A172 (cell line): ENCODE measurements at regions not wholly inside any gene's neighbourhood (a gene's known extent, or its start where the extent isn't known, plus 50 kb on each side); places are given as distances from the start of the nearest gene placed in this dataset.

Source experiments
- DNase-seq: peaks from one replicate; pipeline ENCODE4 v3.0.0-alpha.2; 2015; ENCODE audit warnings: low spot score

DNA sequence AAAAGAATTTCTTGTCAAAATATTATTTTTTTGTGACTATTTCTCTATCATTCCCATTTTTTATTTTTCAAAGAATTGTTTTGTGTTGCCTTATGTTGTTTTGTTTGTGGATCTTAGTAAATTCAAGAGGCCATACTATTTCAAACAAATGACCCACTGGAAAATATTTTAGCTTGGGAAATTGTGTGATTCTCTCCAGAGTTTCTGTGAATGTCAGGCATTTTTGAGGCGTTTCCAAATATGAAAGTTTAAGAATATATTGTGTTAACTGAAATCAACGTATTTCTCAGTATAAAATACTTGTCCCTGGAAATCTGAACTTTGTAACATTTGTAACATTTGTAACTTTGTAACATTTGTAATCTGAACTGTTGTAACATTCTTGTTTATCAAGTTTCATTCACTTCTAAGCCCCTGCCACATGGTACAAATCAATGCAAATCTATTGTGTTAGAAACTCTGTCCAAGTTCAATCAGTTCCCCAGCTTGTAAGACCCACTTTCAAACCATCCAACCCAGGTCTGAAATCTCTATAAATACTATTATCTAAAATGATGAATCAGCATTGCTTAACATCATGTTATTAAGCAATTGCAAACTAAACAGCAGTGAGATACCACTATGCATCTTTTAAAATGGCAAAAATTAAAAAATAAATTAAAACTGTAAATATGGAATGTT lies 465.4 kb upstream of the GRID2 start:
- DNase-seq: no peak

DNA sequence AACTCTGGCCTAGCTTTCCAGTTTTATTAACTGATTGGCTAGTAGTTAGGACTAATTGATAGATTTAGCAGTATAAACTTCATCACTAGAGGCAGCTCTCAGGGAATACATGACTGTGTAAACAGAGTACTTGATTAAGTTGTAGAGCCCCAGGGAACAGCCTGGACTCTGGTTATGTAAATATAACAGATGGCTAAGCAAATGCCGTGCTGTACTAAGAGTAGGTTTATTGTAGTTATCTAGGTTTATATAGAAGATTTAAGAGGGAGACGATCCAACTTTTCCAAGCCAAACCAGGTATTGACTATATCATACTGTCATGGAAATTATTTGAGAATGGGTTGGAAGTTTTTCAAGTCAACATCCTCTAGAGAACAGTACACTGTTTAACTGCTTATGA lies 463.4 kb upstream of the GRID2 start:
- no peak for DNase-seq

DNA sequence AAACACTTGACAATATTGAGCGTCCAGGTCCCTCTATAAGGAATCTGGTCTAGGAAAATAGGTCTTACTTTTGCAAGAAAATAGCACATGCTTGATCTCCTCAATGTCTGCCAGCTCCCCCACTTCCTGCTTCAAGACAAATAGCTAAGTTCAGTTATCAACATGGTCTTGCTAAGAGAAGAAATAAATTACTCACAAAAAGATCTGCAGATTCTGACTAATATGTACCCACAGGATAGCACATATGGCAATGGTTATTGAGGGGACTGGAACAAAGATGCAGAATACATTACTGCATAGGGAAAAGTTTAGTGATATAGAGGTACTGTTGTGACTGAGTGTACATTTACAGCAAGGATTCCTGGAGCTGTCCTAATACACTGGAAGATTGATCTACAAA lies 457.5 kb upstream of the GRID2 start:
- DNase-seq: no peak

DNA sequence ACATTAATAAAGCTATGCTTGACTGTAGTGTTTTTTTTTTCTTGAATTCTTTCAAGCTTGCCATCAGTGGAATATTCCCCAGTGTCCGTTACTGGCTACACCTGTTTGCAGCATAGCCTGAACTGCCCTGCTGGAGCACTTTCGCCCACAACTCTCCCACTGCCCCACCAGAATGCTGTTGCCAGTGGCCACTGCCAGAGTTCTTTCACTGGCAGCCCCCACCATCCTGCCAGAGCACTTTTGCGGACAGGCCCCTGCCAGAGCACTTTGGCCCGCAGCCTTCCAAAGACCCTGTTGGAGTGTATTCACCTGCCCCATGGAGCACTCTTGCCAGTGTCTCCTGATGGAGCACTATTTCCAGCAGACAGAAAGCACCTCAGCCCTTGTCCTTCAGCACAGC lies 452.3 kb upstream of the GRID2 start:
- DNase-seq: no peak

DNA sequence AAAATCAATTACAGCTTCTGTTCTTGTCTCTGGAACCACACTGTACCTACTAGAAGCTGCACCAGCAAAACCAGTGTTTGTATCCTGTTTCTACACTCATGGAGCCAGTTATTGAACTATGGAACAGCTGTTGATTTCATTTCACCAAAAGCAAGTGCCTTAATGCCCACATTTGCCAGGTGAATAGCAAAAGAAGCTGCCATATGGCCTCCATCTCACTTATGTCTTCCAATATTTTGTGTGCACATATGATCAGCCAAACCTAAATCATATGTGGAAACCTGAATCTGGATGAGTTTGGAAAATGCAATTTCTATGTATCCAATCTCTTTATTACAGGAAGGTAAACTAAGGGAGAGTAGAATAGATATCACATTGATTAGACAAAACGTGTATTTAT lies 415.8 kb upstream of the GRID2 start:
- no peak for DNase-seq

DNA sequence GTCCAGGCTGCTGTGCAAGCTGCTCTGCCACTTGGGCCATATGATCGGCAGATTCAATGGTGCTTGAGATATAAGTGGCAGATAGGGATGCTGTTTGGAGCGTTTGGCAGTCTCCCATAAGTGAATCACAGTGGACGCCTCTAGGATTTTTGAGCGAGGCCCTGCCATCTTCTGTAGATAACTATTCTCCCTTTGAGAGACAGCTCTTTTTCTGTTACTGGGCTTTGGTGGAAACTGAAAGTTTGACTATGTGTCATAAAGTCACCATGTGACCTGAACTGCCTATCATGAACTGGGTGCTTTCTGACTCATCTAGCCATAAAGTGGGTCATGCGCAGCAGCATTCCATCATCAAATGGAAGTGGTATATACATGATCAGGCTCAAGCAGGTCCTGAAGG lies 412.5 kb upstream of the GRID2 start:
- peak; percentile 36 for DNase-seq

DNA sequence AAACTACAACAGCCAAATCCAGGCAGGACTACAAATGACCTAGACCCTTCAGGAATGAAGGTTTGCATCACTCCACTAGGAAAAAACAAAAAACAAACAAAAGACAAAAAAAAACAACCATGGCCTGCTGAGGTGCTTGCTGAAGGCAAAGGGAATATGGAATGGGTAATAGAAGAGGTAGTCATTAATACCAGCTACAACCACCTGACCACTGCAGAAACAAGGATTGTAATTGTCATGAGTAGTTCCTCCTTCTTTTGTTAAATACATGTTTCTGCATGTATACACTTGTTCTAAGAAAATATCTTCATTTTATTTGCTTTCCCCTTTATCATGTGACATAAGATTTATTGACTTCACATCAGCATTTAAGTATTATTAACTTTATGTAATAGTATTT lies 409.8 kb upstream of the GRID2 start:
- DNase-seq: no peak

DNA sequence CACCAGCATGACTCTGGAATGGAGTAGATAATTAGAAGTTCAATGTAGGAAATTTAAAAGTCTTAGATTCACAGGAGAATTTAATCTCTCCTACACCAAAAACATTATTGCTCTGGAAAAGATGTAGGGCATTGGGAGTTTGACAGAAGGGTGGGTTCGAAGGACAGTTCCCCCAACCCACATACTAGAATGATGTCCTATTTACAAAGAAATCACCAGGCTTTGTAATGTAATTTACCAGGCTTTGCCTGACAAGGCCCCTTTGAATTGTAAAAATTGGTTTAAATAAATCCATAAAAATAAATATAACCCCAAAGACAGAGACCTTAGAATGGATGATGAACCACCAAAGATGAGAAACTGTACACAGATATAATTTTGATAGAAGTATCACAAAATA lies 399.2 kb upstream of the GRID2 start:
- DNase-seq: no peak

DNA sequence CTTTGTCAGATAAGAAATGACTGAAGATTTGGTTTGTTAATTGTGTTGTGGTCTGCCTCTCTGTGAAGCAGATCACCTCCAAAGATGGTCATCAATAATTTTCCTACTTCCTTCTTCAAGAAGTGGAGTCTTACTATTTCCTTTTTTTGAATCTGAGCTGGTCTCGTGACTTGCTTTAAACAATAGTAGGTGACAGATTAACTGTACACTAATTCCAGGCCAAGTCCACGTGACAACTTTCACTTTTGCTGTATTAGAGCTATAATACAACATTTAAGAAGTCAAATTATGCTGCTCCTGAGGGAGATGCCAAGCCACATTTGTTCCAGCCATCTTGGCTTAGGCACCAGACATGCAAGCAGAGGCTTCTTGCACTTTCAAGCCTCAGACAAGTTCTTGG lies 393.8 kb upstream of the GRID2 start:
- DNase-seq: no peak

DNA sequence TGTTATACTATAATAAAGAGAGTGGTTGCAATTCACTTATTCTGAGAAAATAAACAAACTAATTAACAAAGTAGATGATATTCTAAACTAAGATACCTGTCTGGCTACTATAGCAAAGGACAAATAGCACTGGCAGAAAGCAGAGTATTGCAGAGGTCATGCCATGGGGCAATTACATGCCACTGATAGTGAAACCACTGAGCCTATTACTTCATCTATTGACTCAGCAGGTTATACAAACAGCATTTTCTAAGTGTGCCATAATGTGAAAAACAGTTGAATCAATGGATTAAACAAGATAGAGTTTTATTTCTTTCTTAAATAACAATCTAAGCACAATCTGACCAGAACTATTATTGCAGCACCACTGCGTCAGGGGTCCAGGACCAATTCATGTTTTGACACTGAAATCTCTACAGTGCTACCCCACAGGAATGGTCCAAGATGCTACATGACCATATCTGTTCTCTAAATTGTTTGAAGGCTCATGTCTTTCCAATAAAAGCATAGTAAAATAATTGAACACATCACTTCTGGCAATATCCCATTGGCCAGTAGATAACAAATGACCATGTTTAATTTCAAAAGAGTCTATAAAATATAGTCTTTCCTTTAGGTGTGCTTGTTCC lies 389.5 kb upstream of the GRID2 start:
- DNase-seq: no peak

DNA sequence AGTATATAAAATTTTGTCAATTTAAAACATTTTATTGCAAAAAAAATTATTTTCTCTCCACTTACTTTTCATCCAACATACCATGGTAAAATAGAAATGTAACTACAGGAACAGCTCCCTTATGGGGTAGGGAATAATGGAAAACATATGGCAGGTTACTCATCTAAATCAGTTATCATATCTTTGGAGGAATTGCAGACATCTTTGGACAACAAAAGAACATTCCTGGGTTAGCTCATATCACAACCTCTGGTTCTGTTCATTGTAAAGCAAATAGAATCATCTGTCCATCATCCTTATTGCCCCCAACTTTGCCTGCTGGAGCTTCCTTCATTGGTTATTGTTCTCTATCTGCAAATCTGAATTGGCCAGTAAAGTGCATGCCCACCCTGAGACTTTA lies 387.5 kb upstream of the GRID2 start:
- no peak for DNase-seq

DNA sequence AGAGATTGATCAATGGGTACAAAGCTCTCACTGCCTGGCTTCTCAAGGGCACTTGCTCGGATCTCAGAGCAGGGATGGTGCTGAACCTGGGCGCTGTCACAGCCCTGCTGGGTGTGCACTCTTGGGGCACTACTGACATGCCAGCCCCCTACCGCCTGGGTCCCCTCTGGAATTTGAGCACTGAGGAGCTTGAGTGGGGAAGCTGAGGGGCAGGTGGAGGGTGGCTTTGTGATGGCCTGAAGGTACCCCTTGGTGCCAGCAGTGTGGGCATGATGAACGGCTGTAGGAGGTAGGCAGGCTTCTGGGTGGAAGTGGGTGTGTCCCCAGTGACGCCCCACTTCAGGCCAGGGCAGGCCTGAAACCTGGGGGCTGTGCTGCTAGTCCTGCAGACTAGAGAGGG lies 379.1 kb upstream of the GRID2 start:
- no peak for DNase-seq

DNA sequence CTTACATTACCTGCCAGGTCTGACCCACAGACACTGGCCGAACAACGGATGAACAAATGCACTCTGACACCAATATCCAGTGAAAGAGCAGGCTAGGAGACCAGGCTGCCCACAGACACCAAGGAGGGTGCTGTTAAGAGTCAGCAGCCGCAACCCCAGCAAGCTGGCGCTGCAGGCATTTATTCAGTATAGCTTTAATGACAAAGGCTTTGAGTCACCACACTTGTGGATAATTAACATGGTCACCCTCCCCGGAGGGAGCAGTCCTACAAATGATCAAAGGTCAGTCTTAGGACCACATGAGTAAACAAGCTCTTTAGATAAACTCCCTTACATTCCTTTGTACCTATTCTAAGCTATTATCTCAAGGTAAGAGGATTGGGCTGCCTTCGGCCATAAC lies 368.5 kb upstream of the GRID2 start:
- no peak for DNase-seq

DNA sequence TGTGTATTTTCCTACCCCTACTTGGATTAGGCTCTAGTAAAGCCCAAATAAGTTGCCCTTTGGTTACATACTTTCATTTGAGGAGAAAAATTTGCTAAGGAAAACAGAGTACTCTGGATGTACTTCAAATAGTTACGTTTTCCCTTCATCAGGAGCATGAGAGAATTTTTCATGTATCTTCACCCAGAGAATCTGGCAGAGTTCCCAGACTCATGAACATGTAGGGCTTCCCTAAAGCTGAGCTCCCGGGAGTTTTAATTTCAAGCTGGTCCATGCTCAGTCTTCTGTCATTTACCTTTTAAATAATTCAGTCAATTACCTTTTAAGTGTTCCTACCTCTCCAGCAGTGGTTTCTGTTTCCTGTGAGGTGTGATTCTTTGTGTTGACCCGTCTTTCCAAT lies 367.5 kb upstream of the GRID2 start:
- DNase-seq: no peak

DNA sequence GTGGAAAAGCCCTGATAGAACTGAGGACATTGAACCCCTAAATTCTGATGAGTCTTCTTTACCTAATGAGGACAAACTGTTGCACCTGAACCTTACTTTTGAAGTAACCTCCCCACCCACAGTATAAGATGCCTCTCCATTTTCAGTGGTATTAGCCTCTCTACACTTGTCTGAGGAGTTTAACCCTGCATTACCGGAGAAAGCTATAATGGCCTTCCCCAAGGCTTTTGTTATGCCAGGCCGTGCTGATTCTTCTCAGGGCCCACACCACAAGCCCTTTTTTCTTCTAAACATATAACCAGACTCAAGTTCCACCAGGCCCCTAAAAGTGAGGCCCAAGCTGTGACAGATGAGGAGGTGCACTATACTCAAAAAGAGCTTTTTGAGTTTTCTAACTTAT lies 345.8 kb upstream of the GRID2 start:
- DNase-seq: no peak

DNA sequence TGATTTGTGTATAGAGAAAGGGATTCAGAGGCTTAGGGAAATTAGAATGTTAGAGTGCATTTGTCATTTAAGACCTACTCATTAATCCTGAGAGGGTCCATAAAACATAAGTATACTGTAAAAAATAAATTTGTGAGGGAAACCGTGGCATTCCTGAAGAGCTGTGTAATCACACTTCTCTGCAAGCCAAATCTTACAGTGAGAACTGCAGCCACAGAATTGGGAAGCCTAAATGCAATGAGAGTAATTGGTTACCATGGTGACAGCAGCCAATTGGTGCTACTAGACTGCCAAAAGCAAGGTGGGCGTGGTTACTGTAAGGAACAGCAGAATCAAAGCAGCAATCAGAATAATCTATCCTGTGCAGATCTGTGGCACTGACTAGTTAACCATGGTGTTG lies 345.2 kb upstream of the GRID2 start:
- DNase-seq: peak; percentile 8

DNA sequence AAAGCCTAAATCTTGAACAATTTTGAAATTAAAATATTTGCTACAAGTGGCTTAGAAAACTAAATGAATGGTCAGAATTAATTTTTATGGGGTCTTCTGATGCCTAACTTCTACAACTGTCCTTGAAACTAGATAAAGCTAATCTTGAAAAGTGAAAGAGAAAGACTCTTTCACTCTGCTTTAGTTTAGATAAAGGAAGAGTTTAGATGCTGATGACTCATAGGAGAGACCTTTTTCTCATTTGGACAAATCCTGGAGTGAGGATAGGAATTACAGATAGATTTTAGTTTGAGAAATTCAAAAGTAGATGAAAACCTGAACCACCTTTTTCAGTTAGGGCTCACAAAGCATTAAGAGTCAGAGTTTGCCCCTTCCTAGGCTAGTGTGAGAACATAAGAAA lies 342.3 kb upstream of the GRID2 start:
- DNase-seq: peak; percentile 14

DNA sequence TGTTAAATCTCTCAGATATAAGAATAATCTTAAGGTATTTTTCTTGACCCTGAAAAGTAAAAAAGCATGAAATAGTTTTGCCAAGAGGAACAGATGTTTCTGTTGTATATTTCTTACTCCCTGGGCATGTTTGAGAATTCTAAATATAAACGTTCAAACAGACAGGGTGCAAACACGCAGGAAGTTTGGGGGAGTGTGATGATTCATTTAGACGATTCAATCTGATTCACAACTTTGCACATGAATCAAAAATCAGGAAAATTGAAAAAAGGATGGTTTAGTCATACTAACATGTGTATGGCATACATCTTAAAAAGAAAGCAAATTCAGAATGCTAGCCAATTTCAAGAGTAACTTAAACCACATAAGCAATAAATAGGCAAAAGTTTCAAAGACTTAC lies 340.3 kb upstream of the GRID2 start:
- DNase-seq: peak; percentile 47

DNA sequence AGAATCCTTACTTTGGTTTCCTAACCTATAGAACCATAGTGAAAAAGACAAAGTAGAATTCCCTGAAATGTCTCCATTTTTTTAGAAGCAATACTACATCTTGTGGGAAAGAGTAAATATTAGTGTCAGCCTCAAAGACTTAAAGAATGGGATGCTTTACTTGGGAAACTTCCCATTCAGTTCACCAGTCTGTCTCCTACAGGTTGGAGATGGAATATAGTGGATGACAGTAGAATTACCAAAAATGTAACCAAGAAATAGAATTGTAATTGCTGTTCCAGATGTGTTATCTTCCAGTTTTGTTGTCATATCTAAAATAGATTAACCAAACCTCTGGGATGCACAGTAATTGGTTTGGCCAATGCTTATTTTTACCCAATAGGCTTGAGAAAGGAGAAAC lies 338.6 kb upstream of the GRID2 start:
- no peak for DNase-seq

DNA sequence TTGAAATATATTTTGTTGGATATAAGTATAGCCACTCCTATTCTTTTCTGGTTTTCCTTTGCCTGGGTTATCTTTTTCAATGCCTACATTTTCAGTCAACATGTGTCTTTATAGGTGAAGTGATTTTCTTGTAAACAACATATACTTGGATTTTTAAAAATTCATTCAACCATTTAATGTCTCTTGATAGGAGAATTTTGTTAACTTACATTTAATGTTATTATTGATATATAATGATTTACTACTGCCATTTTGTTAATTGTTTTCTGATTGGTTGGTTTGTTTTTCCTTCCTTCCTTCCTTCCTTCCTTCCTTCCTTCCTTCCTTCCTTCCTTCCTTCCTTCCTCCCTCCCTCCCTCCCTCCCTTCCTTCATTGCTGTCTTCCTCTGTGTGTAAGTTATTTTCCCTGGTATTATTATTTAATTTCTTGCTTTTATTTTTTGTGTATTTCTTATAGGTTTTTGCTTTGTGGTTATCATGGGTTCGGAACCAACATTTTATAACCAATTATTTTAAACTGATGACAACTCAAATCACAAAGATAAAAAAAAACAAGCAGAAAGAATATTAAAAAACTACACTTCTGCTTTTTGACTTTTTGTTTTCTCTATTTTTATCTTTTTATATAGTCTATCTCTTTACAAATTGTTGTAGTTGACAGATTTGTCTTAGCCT lies 330.1 kb upstream of the GRID2 start:
- DNase-seq: no peak

DNA sequence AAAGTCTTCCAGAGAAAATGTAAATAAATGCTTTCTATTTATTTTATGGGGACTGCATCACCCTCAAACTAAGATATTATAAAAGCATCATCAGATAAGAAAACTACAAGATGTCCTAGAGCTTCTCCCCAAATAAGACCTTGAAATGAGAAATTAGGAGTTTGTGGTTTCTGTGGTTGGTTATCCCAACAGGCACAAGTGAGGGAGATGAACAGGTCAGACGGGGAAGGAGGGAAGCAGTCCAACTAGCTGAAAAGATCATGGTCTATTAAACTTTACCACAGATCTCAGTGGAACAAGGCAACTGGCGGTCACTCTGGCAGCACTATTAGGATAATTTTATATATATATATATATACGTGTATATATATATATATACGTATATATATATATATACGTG lies 319.3 kb upstream of the GRID2 start:
- peak; percentile 59 for DNase-seq

DNA sequence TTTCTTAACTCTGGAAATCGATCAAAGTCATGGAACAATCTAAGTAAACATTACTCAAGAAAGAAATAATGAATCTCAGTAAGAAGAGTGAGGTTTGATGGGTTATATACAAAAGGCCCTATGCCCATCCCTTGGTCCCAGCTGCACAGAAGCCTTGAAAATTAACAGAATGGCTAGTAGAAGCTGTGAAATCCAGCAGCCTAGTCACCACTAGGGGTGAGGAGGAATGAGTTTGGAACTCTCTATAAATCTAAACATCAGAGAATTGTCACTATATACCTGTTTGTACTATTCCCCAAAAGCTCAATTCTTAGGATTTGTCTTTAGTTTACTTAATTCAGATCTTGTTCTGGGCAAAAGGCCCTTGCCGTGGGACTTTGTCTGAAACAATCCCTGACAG lies 313.9 kb upstream of the GRID2 start:
- DNase-seq: no peak

DNA sequence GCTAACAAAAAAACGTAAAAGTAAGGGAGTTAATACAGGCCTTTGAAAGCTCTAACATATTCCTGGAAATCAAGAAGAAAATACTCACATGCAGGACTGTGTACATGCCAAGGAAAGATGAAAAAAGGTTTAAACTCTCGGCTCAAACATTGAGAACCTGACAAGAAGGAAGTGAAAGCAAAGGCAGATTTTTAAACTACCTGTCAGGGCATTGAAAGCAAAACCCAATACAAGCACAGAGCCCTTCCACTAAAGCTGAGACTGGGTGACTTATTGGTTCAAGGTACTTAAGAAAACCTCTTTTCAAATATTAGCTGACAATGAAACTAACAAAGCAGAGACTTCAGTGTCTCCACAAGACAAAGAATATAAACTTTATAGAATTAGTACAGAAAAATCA lies 313.0 kb upstream of the GRID2 start:
- DNase-seq: no peak

DNA sequence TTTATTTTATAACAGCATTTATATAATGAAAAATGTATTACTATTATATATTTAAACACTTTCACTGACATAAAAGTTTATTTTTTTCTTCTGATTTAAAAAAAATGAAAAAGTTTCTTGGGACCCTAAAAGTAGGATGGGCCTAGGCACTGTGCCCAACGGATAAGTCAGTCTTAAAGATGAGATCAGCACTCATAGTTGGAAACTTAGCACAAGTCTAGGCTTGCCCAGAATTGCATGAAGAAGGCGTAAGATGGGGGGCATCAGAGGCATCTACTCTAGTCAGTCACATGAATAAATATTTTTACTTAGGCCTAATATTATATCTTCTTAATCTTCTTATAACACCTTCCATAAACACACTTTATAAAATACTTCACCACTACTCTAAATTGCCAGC lies 306.7 kb upstream of the GRID2 start:
- DNase-seq: no peak
